Nephron (organoid): ENCODE measurements at regions not wholly inside any gene's neighbourhood (a gene's known extent, or its start where the extent isn't known, plus 50 kb on each side); places are given as distances from the start of the nearest gene placed in this dataset.

Experiments used
- H3K27ac Mint-ChIP-seq, 3 experiments: 2 replicates each; pipeline ENCODE4 v1.8.0; 2020; ENCODE audit warnings: mixed read lengths in 3 of 3, mild to moderate bottlenecking in 2 of 3, moderate library complexity in 1 of 3
- H3K27me3 Mint-ChIP-seq: 2 replicates; pipeline ENCODE4 v1.8.0; 2021; ENCODE audit warnings: low read depth, mild to moderate bottlenecking, moderate library complexity, mixed read lengths
- H3K36me3 Mint-ChIP-seq: 2 replicates; pipeline ENCODE4 v1.8.0; 2020; ENCODE audit warnings: low read depth, mixed read lengths
- H3K4me1 Mint-ChIP-seq: 2 replicates; pipeline ENCODE4 v1.8.0; 2020; ENCODE audit warnings: mixed read lengths
- H3K4me3 Mint-ChIP-seq, 3 experiments: 2 replicates each; pipeline ENCODE4 v1.8.0; 2020; ENCODE audit warnings: mild to moderate bottlenecking in 3 of 3, mixed read lengths in 3 of 3, moderate library complexity in 2 of 3
- H3K9me3 Mint-ChIP-seq: 2 replicates; pipeline ENCODE4 v1.8.0; 2020; ENCODE audit warnings: mixed read lengths
- TF ChIP-seq, protein P1 (sequence below), 3 experiments: fragments of 200-600 bp; sonication (generic); IDR thresholded peaks; one replicate each; pipeline ENCODE4 v1.5.0; 2021; ENCODE audit warnings: antibody characterized with exemption in 3 of 3; ENCODE audit not compliant: unreplicated experiment in 3 of 3

DNA sequence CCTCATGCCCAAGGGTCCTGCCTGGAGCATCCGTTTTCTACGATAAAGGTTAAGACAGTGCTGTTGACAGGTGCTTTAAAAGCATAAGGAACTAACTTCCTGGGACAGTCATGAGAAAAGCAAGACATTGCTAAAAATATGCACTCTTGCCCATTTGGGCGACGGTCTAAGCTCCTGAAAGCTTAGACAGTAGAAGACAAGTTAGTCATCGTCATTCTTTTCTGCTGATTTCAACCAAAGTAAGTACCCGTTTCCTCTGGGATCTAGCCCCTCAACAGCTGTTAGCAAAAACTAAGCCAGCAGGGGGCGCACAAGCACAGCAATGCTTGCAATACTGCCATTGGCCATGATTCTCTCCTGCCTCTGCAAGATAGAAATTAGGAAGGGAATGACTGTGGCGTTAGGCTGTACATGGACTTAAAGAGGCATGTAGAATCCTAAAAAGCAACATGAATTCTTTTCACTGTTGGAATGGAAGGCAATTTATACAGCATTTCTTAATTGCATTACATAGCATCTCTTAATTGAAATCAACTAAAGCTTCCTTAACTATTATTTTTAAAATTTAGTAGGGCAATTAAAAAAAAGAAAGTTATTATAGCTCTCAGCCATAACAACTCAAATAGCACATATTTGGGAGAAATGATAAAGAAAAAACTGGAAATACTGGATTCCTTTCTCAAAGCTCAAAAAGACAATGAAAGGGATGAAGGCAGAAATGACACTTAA is 147.8 kb upstream of the RALGAPA2 start:
- no peaks in the 10 kb centered on the region for H3K9me3 Mint-ChIP-seq
- H3K36me3 Mint-ChIP-seq = no peaks in the 10 kb centered on the region
- no peak overlapping the region for H3K27ac Mint-ChIP-seq
- peaks cover 57% of the 10 kb centered on the region for H3K27me3 Mint-ChIP-seq
- no peaks in the 10 kb centered on the region for H3K4me1 Mint-ChIP-seq
- TF ChIP-seq, protein P1, sequence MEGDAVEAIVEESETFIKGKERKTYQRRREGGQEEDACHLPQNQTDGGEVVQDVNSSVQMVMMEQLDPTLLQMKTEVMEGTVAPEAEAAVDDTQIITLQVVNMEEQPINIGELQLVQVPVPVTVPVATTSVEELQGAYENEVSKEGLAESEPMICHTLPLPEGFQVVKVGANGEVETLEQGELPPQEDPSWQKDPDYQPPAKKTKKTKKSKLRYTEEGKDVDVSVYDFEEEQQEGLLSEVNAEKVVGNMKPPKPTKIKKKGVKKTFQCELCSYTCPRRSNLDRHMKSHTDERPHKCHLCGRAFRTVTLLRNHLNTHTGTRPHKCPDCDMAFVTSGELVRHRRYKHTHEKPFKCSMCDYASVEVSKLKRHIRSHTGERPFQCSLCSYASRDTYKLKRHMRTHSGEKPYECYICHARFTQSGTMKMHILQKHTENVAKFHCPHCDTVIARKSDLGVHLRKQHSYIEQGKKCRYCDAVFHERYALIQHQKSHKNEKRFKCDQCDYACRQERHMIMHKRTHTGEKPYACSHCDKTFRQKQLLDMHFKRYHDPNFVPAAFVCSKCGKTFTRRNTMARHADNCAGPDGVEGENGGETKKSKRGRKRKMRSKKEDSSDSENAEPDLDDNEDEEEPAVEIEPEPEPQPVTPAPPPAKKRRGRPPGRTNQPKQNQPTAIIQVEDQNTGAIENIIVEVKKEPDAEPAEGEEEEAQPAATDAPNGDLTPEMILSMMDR (IDR thresholded peaks at IDR 0.05; ENCODE audit: unreplicated experiment in 3 of 3) = peak; percentile 92 to 96 (median 95)
- no peak overlapping the region for H3K4me3 Mint-ChIP-seq

DNA sequence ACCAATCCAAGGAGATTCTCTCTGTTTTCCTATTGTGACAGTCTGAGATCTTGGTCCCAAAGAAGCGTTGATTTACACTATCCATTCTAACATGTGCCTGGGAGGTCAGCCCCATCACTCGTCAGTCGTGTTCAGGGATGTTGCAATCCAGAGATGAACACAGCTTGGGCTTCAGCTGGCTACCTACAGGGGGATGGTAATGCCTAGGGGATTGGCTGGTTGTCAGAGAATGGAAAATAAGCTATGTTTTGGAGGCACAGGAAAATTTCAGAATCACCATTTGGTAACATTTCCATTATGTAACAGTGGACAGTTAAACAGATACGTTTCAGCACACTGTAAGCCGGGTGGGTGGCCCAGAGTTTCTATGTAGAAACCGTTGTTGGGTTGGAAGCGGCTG is 147.1 kb upstream of the RALGAPA2 start:
- H3K4me1 Mint-ChIP-seq = no peaks in the 10 kb centered on the region

DNA sequence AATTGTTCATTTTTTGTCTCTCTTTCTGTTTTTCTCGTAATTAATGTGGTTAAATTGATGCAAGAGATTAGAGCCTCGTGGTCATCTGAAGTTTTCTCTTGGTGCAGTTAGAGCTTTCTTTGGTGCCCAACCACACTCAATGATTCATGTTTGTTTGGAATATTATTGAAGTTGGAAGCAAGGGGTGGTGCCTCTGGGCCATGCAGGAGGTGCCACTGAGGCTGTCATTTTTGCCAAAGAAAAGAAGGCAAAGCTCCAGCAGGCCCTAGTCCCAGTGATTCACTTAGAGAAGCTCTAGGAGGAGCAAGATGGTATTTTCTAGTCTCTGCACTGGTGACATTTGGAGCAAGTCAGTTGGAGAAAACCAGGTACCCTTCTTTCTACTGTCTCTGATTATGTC is 144.5 kb upstream of the RALGAPA2 start:
- Mint-ChIP-seq H3K4me1 (no peaks in the 10 kb centered on the region), H3K4me3 (no peak overlapping the region), H3K27ac (no peak overlapping the region), H3K27me3 (peaks cover 41% of the 10 kb centered on the region), H3K9me3 (no peaks in the 10 kb centered on the region), H3K36me3 (no peaks in the 10 kb centered on the region)
- TF ChIP-seq, protein P1 (IDR thresholded peaks at IDR 0.05; ENCODE audit: unreplicated experiment in 3 of 3) = no peak

More for the DNA sequence above, 147.1 kb upstream of the RALGAPA2 start:
- Mint-ChIP-seq H3K27ac (no peak overlapping the region), H3K36me3 (no peaks in the 10 kb centered on the region), H3K4me3 (no peak overlapping the region), H3K9me3 (no peaks in the 10 kb centered on the region), H3K27me3 (peaks cover 57% of the 10 kb centered on the region)
- TF ChIP-seq, protein P1 (IDR thresholded peaks at IDR 0.05; ENCODE audit: unreplicated experiment in 3 of 3) = no peak

DNA sequence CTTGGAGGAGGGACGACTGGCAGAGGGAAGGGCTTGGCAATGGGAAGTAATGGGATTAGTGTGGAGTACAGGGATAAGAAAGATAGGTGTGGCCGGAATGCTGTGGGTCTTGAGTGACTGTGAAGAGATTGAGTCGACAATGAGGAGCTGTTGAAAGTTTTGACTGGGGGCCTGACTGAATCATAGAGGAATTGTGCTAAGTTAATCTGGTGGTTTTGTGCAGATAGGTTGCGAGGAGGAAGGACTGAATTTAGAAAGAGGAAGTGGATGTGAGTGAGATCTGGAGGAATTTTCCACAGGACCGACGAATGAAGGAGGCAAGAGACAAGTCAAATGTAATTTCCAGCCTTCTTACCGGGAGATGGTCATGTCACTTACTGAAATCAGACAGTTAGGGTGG is 143.9 kb upstream of the RALGAPA2 start:
- Mint-ChIP-seq H3K36me3 (no peaks in the 10 kb centered on the region), H3K4me3 (no peak overlapping the region), H3K4me1 (no peaks in the 10 kb centered on the region), H3K27me3 (peaks cover 36% of the 10 kb centered on the region), H3K27ac (no peak overlapping the region), H3K9me3 (no peaks in the 10 kb centered on the region)
- TF ChIP-seq, protein P1 (IDR thresholded peaks at IDR 0.05; ENCODE audit: unreplicated experiment in 3 of 3) = no peak

DNA sequence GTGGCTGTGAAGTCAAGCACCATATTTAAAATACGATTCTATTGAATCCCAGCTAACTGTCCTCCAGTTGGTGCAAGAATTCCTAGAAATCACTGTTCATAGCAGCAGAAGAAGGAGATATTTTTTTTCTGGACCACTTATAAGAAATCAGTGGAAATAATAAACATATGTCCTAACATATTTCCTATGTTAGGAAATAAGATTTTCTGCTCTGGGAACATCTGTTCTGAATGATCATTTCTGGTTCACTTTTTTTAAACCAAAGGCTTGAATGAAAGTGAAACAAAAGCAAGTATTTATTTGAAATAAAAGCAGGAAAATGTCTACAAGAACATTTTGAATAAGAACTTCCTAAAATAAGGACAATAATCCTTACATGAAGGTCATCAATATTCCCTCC is 138.9 kb upstream of the RALGAPA2 start:
- TF ChIP-seq, protein P1 (IDR thresholded peaks at IDR 0.05; ENCODE audit: unreplicated experiment in 3 of 3) = no peak
- Mint-ChIP-seq H3K27me3 (peaks cover 5% of the 10 kb centered on the region), H3K4me1 (peaks cover 5% of the 10 kb centered on the region), H3K9me3 (no peaks in the 10 kb centered on the region), H3K4me3 (no peak overlapping the region), H3K27ac (no peak overlapping the region), H3K36me3 (no peaks in the 10 kb centered on the region)

DNA sequence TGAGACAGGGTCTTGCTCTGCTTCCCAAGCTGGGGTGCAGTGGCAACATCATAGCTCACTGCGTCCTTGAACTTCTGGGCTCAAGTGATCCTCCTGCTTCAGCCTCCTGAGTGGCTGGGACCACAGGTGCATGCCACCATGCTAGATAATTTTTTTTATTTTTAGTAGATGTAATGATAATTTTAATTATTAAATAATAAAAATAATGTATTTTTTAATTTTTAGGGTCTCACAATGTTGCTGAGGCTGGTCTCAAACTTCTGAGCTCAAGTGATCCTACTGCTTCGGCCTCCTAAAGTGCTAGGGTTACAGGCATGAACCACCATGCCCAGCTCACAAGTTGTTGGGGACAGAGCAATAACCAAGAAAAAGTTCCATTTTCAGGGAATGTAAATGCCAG is 138.0 kb upstream of the RALGAPA2 start:
- Mint-ChIP-seq H3K27me3 (peaks cover 13% of the 10 kb centered on the region), H3K4me3 (no peak overlapping the region), H3K4me1 (peaks cover 5% of the 10 kb centered on the region), H3K27ac (no peak overlapping the region), H3K9me3 (no peaks in the 10 kb centered on the region), H3K36me3 (no peaks in the 10 kb centered on the region)
- TF ChIP-seq, protein P1 (IDR thresholded peaks at IDR 0.05; ENCODE audit: unreplicated experiment in 3 of 3) = no peak
